H1 (cell line): ENCODE measurements at regions not wholly inside any gene's neighbourhood (a gene's known extent, or its start where the extent isn't known, plus 50 kb on each side); places are given as distances from the start of the nearest gene placed in this dataset.
A peak's percentile ranks its signal among the peaks of the same experiment; 100 is the strongest.

Experiments used
- CTCF ChIA-PET: fragments of 300-600 bp; sonication (Branson Sonifier 250); formaldehyde crosslinking; loops from one replicate; lab custom pipeline; 2021; ENCODE audit not compliant: partially characterized antibody; lab: Charles Lee
- POLR2A ChIA-PET: fragments of 300-600 bp; sonication (Branson Sonifier 250); formaldehyde crosslinking; loops from one replicate; lab custom pipeline; 2021; ENCODE audit warnings: inconsistent platforms; ENCODE audit not compliant: partially characterized antibody; lab: Charles Lee
- DNase-seq, 2 experiments: peaks; one replicate each; pipeline versions ENCODE4 v3.0.0 to v3.0.0-alpha.2; 2010 to 2022; ENCODE audit warnings: low spot score in 2 of 2, low read depth in 1 of 2, mixed read lengths in 1 of 2
- FAIRE-seq: peaks from 2 replicates; lab custom pipeline; 2011; peaks lifted over from hg19 to GRCh38; lab: Jason Lieb, UNC
- H2AFZ ChIP-seq: 2 replicates; pipeline ENCODE4 v1.8.1; 2012; ENCODE audit warnings: low read length, inconsistent platforms
- H2AK5ac ChIP-seq: 2 replicates; pipeline ENCODE4 v1.6.1; 2013; ENCODE audit warnings: low read depth, low read length
- H2BK120ac ChIP-seq: replicated peaks from 2 replicates; pipeline ENCODE3; 2013; ENCODE audit warnings: low read depth, low read length, inconsistent platforms
- H2BK12ac ChIP-seq: 2 replicates; pipeline ENCODE4 v1.6.1; 2013; ENCODE audit warnings: low read depth, low read length
- H2BK15ac ChIP-seq: 2 replicates; pipeline ENCODE4 v1.6.1; 2013; ENCODE audit warnings: low read length
- H2BK20ac ChIP-seq: 2 replicates; pipeline ENCODE4 v1.6.1; 2013; ENCODE audit warnings: low read length
- H2BK5ac ChIP-seq: 2 replicates; pipeline ENCODE4 v1.6.1; 2013; ENCODE audit warnings: low read depth, low read length
- H3K14ac ChIP-seq: 2 replicates; pipeline ENCODE4 v1.6.1; 2013; ENCODE audit warnings: inconsistent platforms; ENCODE audit not compliant: insufficient read length
- H3K18ac ChIP-seq: 2 replicates; pipeline ENCODE4 v1.6.1; 2013; ENCODE audit warnings: low read length; ENCODE audit errors: extremely low read depth
- H3K23ac ChIP-seq: 2 replicates; pipeline ENCODE4 v1.6.1; 2013; ENCODE audit warnings: inconsistent platforms; ENCODE audit not compliant: insufficient read length
- H3K23me2 ChIP-seq: 2 replicates; pipeline ENCODE4 v1.6.1; 2013; ENCODE audit warnings: low read depth, low read length
- H3K27ac ChIP-seq: 2 replicates; pipeline ENCODE4 v1.6.1; 2011; ENCODE audit warnings: low read depth, low read length, inconsistent platforms
- H3K27me3 ChIP-seq, 4 experiments: replicated peaks in 1 of 4; 1 replicate in 1 of 4; 2 replicates in 3 of 4; pipeline versions ENCODE4 v1.6.1 to v1.8.1; 2011 to 2013; ENCODE audit warnings: low read length in 3 of 4, mild to moderate bottlenecking in 3 of 4, inconsistent platforms in 2 of 4, mixed read lengths in 2 of 4, moderate library complexity in 1 of 4; ENCODE audit not compliant: control insufficient read depth in 3 of 4, insufficient read depth in 3 of 4; ENCODE audit errors: extremely low read depth in 1 of 4
- H3K36me3 ChIP-seq, 4 experiments: 2 replicates each; pipeline versions ENCODE4 v1.6.1 to v1.8.1; 2011 to 2013; ENCODE audit warnings: mild to moderate bottlenecking in 4 of 4, low read length in 3 of 4, moderate library complexity in 2 of 4, control low read depth in 1 of 4, inconsistent platforms in 1 of 4; ENCODE audit not compliant: insufficient read depth in 4 of 4, control insufficient read depth in 2 of 4
- H3K4ac ChIP-seq: replicated peaks from 2 replicates; pipeline ENCODE3; 2013; ENCODE audit warnings: low read length, low read depth, mixed read lengths, inconsistent platforms; ENCODE audit not compliant: insufficient read length
- H3K4me1 ChIP-seq, 4 experiments: replicated peaks in 1 of 4; 1 replicate in 1 of 4; 2 replicates in 3 of 4; pipeline versions ENCODE4 v1.6.1 to v1.8.1; 2011 to 2013; ENCODE audit warnings: low read length in 3 of 4, inconsistent platforms in 2 of 4, mixed read lengths in 1 of 4; ENCODE audit not compliant: insufficient read depth in 4 of 4, control insufficient read depth in 3 of 4
- H3K4me2 ChIP-seq, 2 experiments: 2 replicates each; pipeline versions ENCODE4 v1.6.1 to v1.8.1; 2011 to 2013; ENCODE audit warnings: low read depth in 2 of 2, low read length in 2 of 2, control low read depth in 1 of 2, inconsistent platforms in 1 of 2, mild to moderate bottlenecking in 1 of 2; ENCODE audit not compliant: insufficient read depth in 1 of 2
- H3K4me3 ChIP-seq, 4 experiments: fragments of 200-600, 300-600 bp in 1 of 4; sonication (generic), shearing (Covaris generic), sonication (Bioruptor Twin) in 1 of 4; 2 replicates each; pipeline versions ENCODE4 v1.5.1 to v1.8.1; 2011 to 2016; ENCODE audit warnings: low read length in 4 of 4, low read depth in 3 of 4, control low read depth in 2 of 4, inconsistent platforms in 2 of 4, mild to moderate bottlenecking in 2 of 4, mixed read lengths in 1 of 4, moderate library complexity in 1 of 4; ENCODE audit not compliant: insufficient read depth in 2 of 4; ENCODE audit errors: extremely low read depth in 1 of 4
- H3K56ac ChIP-seq: replicated peaks from 2 replicates; pipeline ENCODE3; 2013; ENCODE audit warnings: low read depth, mild to moderate bottlenecking, mixed read lengths, low read length, inconsistent platforms; ENCODE audit not compliant: insufficient read length
- H3K79me1 ChIP-seq: 2 replicates; pipeline ENCODE4 v1.6.1; 2013; ENCODE audit warnings: low read depth, low read length, control low read depth
- H3K79me2 ChIP-seq, 2 experiments: 2 replicates each; pipeline versions ENCODE4 v1.6.1 to v1.8.1; 2012 to 2013; ENCODE audit warnings: low read length in 2 of 2, mild to moderate bottlenecking in 2 of 2, inconsistent platforms in 1 of 2; ENCODE audit not compliant: insufficient read depth in 2 of 2, control insufficient read depth in 1 of 2
- H3K9ac ChIP-seq, 4 experiments: replicated peaks in 1 of 4; 1 replicate in 1 of 4; 2 replicates in 3 of 4; pipeline versions ENCODE4 v1.6.1 to v1.8.1; 2011 to 2013; ENCODE audit warnings: low read depth in 3 of 4, low read length in 3 of 4, control low read depth in 2 of 4, mild to moderate bottlenecking in 2 of 4, moderate library complexity in 2 of 4, inconsistent platforms in 1 of 4; ENCODE audit errors: extremely low read depth in 1 of 4
- H3K9me3 ChIP-seq, 2 experiments: 2 replicates each; pipeline versions ENCODE4 v1.6.1 to v1.8.1; 2012 to 2013; ENCODE audit warnings: mild to moderate bottlenecking in 2 of 2, moderate library complexity in 2 of 2, control low read depth in 1 of 2, inconsistent platforms in 1 of 2, low read depth in 1 of 2, low read length in 1 of 2, mixed read lengths in 1 of 2; ENCODE audit not compliant: insufficient read depth in 2 of 2
- H4K20me1 ChIP-seq, 2 experiments: replicated peaks in 1 of 2; 2 replicates each; pipeline versions ENCODE3 to v1.8.1; 2011 to 2013; ENCODE audit warnings: inconsistent platforms in 2 of 2, low read length in 2 of 2, mild to moderate bottlenecking in 1 of 2; ENCODE audit not compliant: insufficient read depth in 2 of 2, control insufficient read depth in 1 of 2
- H4K5ac ChIP-seq: 2 replicates; pipeline ENCODE4 v1.6.1; 2013; ENCODE audit warnings: low read length, low read depth, mixed read lengths, inconsistent platforms; ENCODE audit not compliant: insufficient read length
- H4K8ac ChIP-seq: 2 replicates; pipeline ENCODE4 v1.8.0; 2013; ENCODE audit warnings: mild to moderate bottlenecking, moderate library complexity, low read length, inconsistent platforms; ENCODE audit not compliant: insufficient read depth; ENCODE audit errors: extremely low read depth
- H4K91ac ChIP-seq: replicated peaks from 2 replicates; pipeline ENCODE3; 2013; ENCODE audit warnings: low read length, mixed read lengths, inconsistent platforms; ENCODE audit not compliant: insufficient read length
- BACH1 ChIP-seq: IDR thresholded peaks from 2 replicates; pipeline ENCODE4 v1.6.1; 2012; ENCODE audit warnings: low read length, improper control_type of control experiment
- CHD1 ChIP-seq: IDR thresholded peaks from 2 replicates; pipeline ENCODE4 v1.6.1; 2012; ENCODE audit warnings: low read depth, low read length, improper control_type of control experiment
- CREB1 ChIP-seq: IDR thresholded peaks from 2 replicates; pipeline ENCODE4 v1.6.1; 2012; ENCODE audit warnings: inconsistent platforms
- CTCF ChIP-seq, 3 experiments: IDR thresholded peaks; 1 replicate in 2 of 3; 2 replicates in 1 of 3; pipeline versions ENCODE4 v1.5.1 to v1.6.1; 2011; ENCODE audit warnings: low read length in 3 of 3, mild to moderate bottlenecking in 3 of 3, inconsistent platforms in 2 of 3, low read depth in 1 of 3, moderate library complexity in 1 of 3; ENCODE audit not compliant: insufficient read depth in 1 of 3; ENCODE audit errors: control extremely low read depth in 1 of 3
- E2F6 ChIP-seq: IDR thresholded peaks from 2 replicates; pipeline ENCODE4 v1.6.1; 2012; ENCODE audit warnings: inconsistent platforms
- GABPA ChIP-seq: IDR thresholded peaks from 2 replicates; pipeline ENCODE4 v1.6.1; 2011; ENCODE audit warnings: mild to moderate bottlenecking, low read length, moderate library complexity, borderline replicate concordance; ENCODE audit not compliant: insufficient read depth
- NANOG ChIP-seq: IDR thresholded peaks from 2 replicates; pipeline ENCODE4 v1.6.1; 2011; ENCODE audit warnings: low read length, low read depth, mild to moderate bottlenecking, inconsistent platforms; ENCODE audit not compliant: insufficient read depth, poor library complexity, severe bottlenecking
- POLR2A ChIP-seq, 2 experiments: IDR thresholded peaks; 1 replicate in 1 of 2; 2 replicates in 1 of 2; pipeline ENCODE4 v1.6.1; 2011; ENCODE audit warnings: low read depth in 2 of 2, low read length in 2 of 2, mild to moderate bottlenecking in 2 of 2; ENCODE audit errors: control extremely low read depth in 1 of 2
- SRF ChIP-seq: IDR thresholded peaks from 2 replicates; pipeline ENCODE4 v1.6.1; 2011; ENCODE audit warnings: mild to moderate bottlenecking, low read depth, low read length, moderate library complexity
- WGBS, 2 experiments: shearing (Covaris generic) in 1 of 2; methylation state at CpG; one replicate each; pipeline versions ENCODE4 v1.1.6 to v1.1.7; 2013 to 2015; ENCODE audit warnings: low lambda C conversion rate in 2 of 2, mixed read lengths in 2 of 2, inconsistent platforms in 1 of 2, low coverage in 1 of 2, missing lambda C conversion rate in 1 of 2; ENCODE audit not compliant: insufficient replicate concordance in 2 of 2, insufficient coverage in 1 of 2, insufficient read length in 1 of 2; ENCODE audit errors: extremely low coverage in 1 of 2, missing lambda C conversion rate in 1 of 2; 5-methylcytosine and 5-hydroxymethylcytosine counted together

GRCh38 chr18:21997207-21998143 is 171.9 kb upstream of the GATA6 start:
- Histone ChIP-seq H3K27ac (no peak overlapping the region), H4K8ac (no peak overlapping the region), H2AFZ (peak overlapping the region; percentile 94), H2BK12ac (peak overlapping the region; percentile 92), H2BK15ac (peak overlapping the region; percentile 31; the same call in 1 of the 2 replicates), H3K4me1 (no peaks in the 10 kb centered on the region), H3K23ac (no peak overlapping the region), H3K23me2 (no peaks in the 10 kb centered on the region; the same call in 1 of the 2 replicates), H3K56ac (no peak overlapping the region), H2AK5ac (peak overlapping the region; percentile 68; the same call in 1 of the 2 replicates), H4K20me1 (no peaks in the 10 kb centered on the region), H3K36me3 (no peaks in the 10 kb centered on the region), H3K9ac (no peak overlapping the region), H3K18ac (peak overlapping the region; percentile 60), H3K9me3 (no peaks in the 10 kb centered on the region), H3K79me2 (no peaks in the 10 kb centered on the region), H2BK20ac (0 out of 2 replicates have a peak overlapping the region, but pooled peaks have one; percentile 76), H3K79me1 (no peaks in the 10 kb centered on the region), H3K4me2 (no peak overlapping the region), H4K5ac (no peak overlapping the region), H3K4me3 (no peak overlapping the region), H3K4ac (no peak overlapping the region), H3K27me3 (no peaks in the 10 kb centered on the region; a peak in 2 of 7 replicates), H2BK120ac (no peak overlapping the region), H3K14ac (no peak overlapping the region), H4K91ac (no peak overlapping the region), H2BK5ac (peak overlapping the region; percentile 60; the same call in 1 of the 2 replicates)
- 63% methylated on average over 14 of the region's 14 CpGs; no CpG with 5 or more reads in 1 of the 2 experiments for WGBS, 2 experiments
- CTCF ChIA-PET = interaction anchor here (0.6 to 4.2 kb wide), 39 partner anchors 9 to 616 kb away, joined by 3 to 29 read pairs (median 4); no protein-coding TSS in a partner anchor
- no peak for DNase-seq
- peak; percentile 93 for FAIRE-seq
- POLR2A ChIA-PET = no interaction called here
- TF ChIP-seq CTCF (IDR thresholded peaks at IDR 0.05; ENCODE audit: control extremely low read depth in 1 of 3, insufficient read depth in 1 of 3, low read depth in 1 of 3, low read length in 3 of 3) (peak; percentile 19 to 86 (median 50)), SRF (no peak), BACH1 (peak; percentile 48; the same call in 1 of the 2 replicates), CREB1 (no peak), POLR2A (IDR thresholded peaks at IDR 0.05; ENCODE audit: control extremely low read depth in 1 of 2, low read depth in 2 of 2, low read length in 2 of 2) (no peak), CHD1 (no peak), E2F6 (no peak), NANOG (no peak), GABPA (no peak)
